NB4 (cell line): ENCODE measurements at regions not wholly inside any gene's neighbourhood (a gene's known extent, or its start where the extent isn't known, plus 50 kb on each side); places are given as distances from the start of the nearest gene placed in this dataset.

Experiments used
- POLR2A ChIP-seq: IDR thresholded peaks from 2 replicates; pipeline ENCODE4 v1.6.1; 2011; ENCODE audit warnings: mild to moderate bottlenecking; ENCODE audit not compliant: insufficient read length; ENCODE audit errors: extremely low read depth
- TF ChIP-seq, protein P1 (sequence below): IDR thresholded peaks from one replicate; pipeline ENCODE4 v1.5.1; 2012; ENCODE audit warnings: low read depth, low read length

DNA sequence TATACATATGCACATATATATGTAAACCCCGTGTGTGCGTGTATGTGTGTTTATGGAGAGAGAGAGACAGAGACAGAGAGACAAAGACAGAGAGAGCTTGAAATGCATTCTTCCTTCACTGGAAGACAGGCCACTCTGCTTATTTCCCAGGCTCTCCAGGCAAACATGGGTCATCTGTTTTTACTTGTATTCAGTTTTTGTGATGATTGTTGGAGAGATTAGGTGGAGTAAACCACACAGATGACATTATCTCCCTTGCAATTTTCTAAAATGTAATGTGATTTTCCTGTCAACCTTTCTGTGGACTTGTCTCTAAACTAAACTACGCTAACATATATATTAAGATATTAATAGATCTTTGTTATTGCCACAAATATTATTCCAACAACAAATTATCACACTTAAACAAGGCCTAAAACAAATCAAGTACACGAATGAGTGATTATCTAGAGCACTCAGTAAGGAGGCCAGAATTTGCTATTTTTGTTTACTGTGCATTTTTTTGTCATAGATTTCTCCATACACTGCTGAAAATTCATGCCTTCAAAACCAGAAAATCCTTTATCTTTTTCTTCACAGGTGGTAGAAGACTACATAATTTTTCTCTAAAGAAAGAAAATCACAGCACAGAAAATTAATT lies 251.8 kb upstream of the SLIT2 start:
- TF ChIP-seq, protein P1, sequence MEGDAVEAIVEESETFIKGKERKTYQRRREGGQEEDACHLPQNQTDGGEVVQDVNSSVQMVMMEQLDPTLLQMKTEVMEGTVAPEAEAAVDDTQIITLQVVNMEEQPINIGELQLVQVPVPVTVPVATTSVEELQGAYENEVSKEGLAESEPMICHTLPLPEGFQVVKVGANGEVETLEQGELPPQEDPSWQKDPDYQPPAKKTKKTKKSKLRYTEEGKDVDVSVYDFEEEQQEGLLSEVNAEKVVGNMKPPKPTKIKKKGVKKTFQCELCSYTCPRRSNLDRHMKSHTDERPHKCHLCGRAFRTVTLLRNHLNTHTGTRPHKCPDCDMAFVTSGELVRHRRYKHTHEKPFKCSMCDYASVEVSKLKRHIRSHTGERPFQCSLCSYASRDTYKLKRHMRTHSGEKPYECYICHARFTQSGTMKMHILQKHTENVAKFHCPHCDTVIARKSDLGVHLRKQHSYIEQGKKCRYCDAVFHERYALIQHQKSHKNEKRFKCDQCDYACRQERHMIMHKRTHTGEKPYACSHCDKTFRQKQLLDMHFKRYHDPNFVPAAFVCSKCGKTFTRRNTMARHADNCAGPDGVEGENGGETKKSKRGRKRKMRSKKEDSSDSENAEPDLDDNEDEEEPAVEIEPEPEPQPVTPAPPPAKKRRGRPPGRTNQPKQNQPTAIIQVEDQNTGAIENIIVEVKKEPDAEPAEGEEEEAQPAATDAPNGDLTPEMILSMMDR, result no peak
- TF ChIP-seq POLR2A, result no peak
